ENCODE measurements at regions not wholly inside any gene's neighbourhood (a gene's known extent, or its start where the extent isn't known, plus 50 kb on each side); places are given as distances from the start of the nearest gene placed in this dataset.

GRCh38 chr10:78774614-78774998 is 294.2 kb upstream of the ZMIZ1 start:
- H3K27ac Mint-ChIP-seq (ENCODE audit: unreplicated experiment), result peak overlapping the region; percentile 80
- H3K4me1 Mint-ChIP-seq (ENCODE audit: low read depth), result peaks cover 63% of the 10 kb centered on the region
- no peaks in the 10 kb centered on the region for H3K9me3 Mint-ChIP-seq (ENCODE audit: low read depth)
- H3K36me3 Mint-ChIP-seq (ENCODE audit: low read depth), result no peaks in the 10 kb centered on the region
- no peak for TF ChIP-seq CTCF (IDR thresholded peaks at IDR 0.05)
- H3K4me3 Mint-ChIP-seq (ENCODE audit: unreplicated experiment), result no peak overlapping the region
- DNase-seq (ENCODE audit: low spot score), result no peak
- no peaks in the 10 kb centered on the region for H3K27me3 Mint-ChIP-seq (ENCODE audit: low read depth)

DNA sequence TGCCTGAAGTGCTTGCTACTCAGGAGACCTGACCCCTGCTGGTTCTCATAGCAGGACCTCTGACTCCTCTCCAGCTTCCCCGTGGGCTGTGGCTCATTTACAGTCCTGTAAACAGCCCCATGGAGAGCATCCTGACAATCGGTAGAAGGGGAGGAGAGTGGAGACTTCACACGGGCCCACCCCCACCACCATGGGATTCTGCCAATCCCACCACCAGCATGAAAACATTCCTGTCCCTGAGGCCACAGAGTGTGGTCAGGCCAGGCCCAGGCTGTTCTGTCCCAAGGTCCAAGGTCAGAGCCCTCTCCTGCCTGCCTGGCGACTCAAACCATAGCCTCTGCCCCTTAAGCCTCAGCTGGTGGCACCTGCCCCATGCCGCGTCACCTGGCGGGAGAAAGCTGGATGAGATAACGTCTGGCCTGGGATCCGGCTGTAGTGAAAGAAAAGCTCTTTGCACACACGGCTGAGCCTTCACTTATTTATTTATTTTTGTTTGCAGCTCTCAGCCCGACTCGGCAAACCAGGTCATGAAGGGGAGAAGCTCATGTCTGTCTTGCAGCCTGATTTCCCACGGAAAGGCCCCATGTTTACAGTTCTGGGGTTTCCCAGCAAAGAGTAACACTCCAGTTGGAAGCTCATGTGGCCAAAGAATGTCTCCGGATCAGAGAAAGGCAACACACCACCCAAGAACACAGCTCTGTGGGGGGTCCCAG is 293.6 kb upstream of the ZMIZ1 start:
- Mint-ChIP-seq H3K27me3 (ENCODE audit: low read depth) (no peaks in the 10 kb centered on the region), H3K4me1 (ENCODE audit: low read depth) (peaks cover 60% of the 10 kb centered on the region), H3K9me3 (ENCODE audit: low read depth) (no peaks in the 10 kb centered on the region), H3K4me3 (ENCODE audit: unreplicated experiment) (no peak overlapping the region), H3K36me3 (ENCODE audit: low read depth) (no peaks in the 10 kb centered on the region), H3K27ac (ENCODE audit: unreplicated experiment) (peak overlapping the region; percentile 80)
- TF ChIP-seq CTCF (IDR thresholded peaks at IDR 0.05), result peak; percentile 35
- DNase-seq (ENCODE audit: low spot score), result no peak

- Mint-ChIP-seq H3K4me1 (ENCODE audit: low read depth) (peaks cover 54% of the 10 kb centered on the region), H3K27me3 (ENCODE audit: low read depth) (no peaks in the 10 kb centered on the region), H3K4me3 (ENCODE audit: unreplicated experiment) (no peak overlapping the region), H3K36me3 (ENCODE audit: low read depth) (no peaks in the 10 kb centered on the region), H3K9me3 (ENCODE audit: low read depth) (no peaks in the 10 kb centered on the region), H3K27ac (ENCODE audit: unreplicated experiment) (peak overlapping the region; percentile 80)
- TF ChIP-seq CTCF (IDR thresholded peaks at IDR 0.05), result no peak
- no peak for DNase-seq (ENCODE audit: low spot score)
Observed at GRCh38 chr10:78775891-78776290, 292.9 kb upstream of the ZMIZ1 start.

DNA sequence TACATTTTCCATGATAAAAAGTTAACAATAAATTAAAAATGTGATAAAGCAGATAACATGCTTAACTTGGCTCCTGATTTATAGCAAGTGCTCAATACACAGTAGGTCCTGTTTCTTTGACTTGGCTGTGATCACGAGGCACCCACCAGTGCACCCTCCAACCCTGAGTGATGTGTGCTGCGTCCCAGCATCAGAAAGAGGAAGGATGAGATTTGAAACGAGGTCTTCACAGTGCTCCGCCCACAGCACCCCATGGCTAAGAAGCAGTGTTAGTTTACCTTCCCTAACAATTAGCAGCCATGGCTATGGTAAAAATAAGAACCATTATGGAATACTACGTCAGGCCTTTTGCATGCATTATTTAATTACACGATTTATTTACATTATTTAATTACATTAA is 292.0 kb upstream of the ZMIZ1 start:
- Mint-ChIP-seq H3K4me3 (ENCODE audit: unreplicated experiment) (no peak overlapping the region), H3K27ac (ENCODE audit: unreplicated experiment) (no peak overlapping the region), H3K27me3 (ENCODE audit: low read depth) (no peaks in the 10 kb centered on the region), H3K36me3 (ENCODE audit: low read depth) (no peaks in the 10 kb centered on the region), H3K9me3 (ENCODE audit: low read depth) (no peaks in the 10 kb centered on the region), H3K4me1 (ENCODE audit: low read depth) (peaks cover 50% of the 10 kb centered on the region)
- TF ChIP-seq CTCF (IDR thresholded peaks at IDR 0.05), result no peak
- DNase-seq (ENCODE audit: low spot score), result no peak

DNA sequence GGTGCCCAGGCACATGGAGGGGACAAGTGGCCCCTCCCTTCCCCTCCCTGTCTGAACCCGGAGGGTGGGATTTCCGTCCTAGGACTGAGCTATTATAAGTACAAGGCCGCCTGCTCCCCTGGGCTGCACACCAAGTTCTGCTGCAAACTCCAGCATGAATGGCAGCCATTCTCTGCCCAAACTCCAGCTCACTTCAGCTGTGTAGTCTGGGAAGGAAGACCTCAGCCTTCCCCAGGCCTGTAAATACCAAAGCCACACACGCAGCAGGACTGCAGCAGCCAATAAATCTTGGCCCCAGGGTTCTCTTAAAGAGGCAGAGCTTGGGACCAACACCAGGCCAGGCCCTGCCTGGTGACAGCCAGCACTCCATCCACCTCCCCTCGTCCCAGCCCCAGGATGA is 291.3 kb upstream of the ZMIZ1 start:
- H3K27ac Mint-ChIP-seq (ENCODE audit: unreplicated experiment), result no peak overlapping the region
- H3K9me3 Mint-ChIP-seq (ENCODE audit: low read depth), result no peaks in the 10 kb centered on the region
- peaks cover 45% of the 10 kb centered on the region for H3K4me1 Mint-ChIP-seq (ENCODE audit: low read depth)
- H3K4me3 Mint-ChIP-seq (ENCODE audit: unreplicated experiment), result no peak overlapping the region
- no peak for TF ChIP-seq CTCF (IDR thresholded peaks at IDR 0.05)
- no peak for DNase-seq (ENCODE audit: low spot score)
- H3K36me3 Mint-ChIP-seq (ENCODE audit: low read depth), result no peaks in the 10 kb centered on the region
- no peaks in the 10 kb centered on the region for H3K27me3 Mint-ChIP-seq (ENCODE audit: low read depth)
